GM06990 (cell line): ENCODE measurements at regions not wholly inside any gene's neighbourhood (a gene's known extent, or its start where the extent isn't known, plus 50 kb on each side); places are given as distances from the start of the nearest gene placed in this dataset.

Experiments
- DNase-seq: peaks from one replicate; pipeline ENCODE4 v3.0.0-alpha.2; 2011; ENCODE audit not compliant: insufficient read length; ENCODE audit errors: extremely low read depth
- H3K27me3 ChIP-seq: replicated peaks from 2 replicates; pipeline ENCODE4 v1.6.0; 2011; ENCODE audit warnings: low read length; ENCODE audit not compliant: control insufficient read depth, insufficient read depth
- H3K36me3 ChIP-seq: 2 replicates; pipeline ENCODE4 v1.5.1; 2011; ENCODE audit warnings: low read length; ENCODE audit not compliant: control insufficient read depth, insufficient read depth
- H3K4me3 ChIP-seq: replicated peaks from 2 replicates; pipeline ENCODE4 v1.5.1; 2011; ENCODE audit warnings: low read depth, mild to moderate bottlenecking, control low read depth, low read length
- CTCF ChIP-seq: IDR thresholded peaks from 2 replicates; pipeline ENCODE4 v1.5.1; 2011; ENCODE audit warnings: low read length, control low read depth, mild to moderate bottlenecking, inconsistent platforms; ENCODE audit not compliant: insufficient read depth, poor library complexity, severe bottlenecking

- TF ChIP-seq CTCF: no peak
- Histone ChIP-seq H3K4me3 (no peak overlapping the region), H3K36me3 (no peaks in the 10 kb centered on the region), H3K27me3 (no peaks in the 10 kb centered on the region)
- DNase-seq: no peak
These were observed 50.7 kb upstream of the ID3 start for GRCh38 chr1:23609971-23610370.
